Endothelial cell of umbilical vein (primary cell): ENCODE measurements at regions not wholly inside any gene's neighbourhood (a gene's known extent, or its start where the extent isn't known, plus 50 kb on each side); places are given as distances from the start of the nearest gene placed in this dataset.

Source experiments
- BruUV-seq: library from RNA; stranded (reverse); fragments of 400-500 nt; replicated peaks from 2 replicates; lab custom pipeline; 2021; lab: Mats Ljungman, UMichigan
- CTCF ChIA-PET: fragments of 300-600, 350-600 bp; sonication (Branson Sonifier 250); formaldehyde crosslinking; loops from one replicate; lab custom pipeline; 2021; ENCODE audit warnings: antibody characterized with exemption, inconsistent platforms; lab: Charles Lee
- POLR2A ChIA-PET: fragments of 300-600, 350-600 bp; sonication (Branson Sonifier 250); formaldehyde crosslinking; loops from one replicate; lab custom pipeline; 2021; ENCODE audit warnings: antibody characterized with exemption, inconsistent platforms; lab: Charles Lee
- DNase-seq: peaks from one replicate; pipeline ENCODE4 v3.0.0-alpha.2; 2011; ENCODE audit warnings: low read depth, low spot score
- FAIRE-seq: peaks from 2 replicates; lab custom pipeline; 2011; peaks lifted over from hg19 to GRCh38; lab: Jason Lieb, UNC
- H2AFZ ChIP-seq: 2 replicates; pipeline ENCODE4 v1.6.0; 2012; ENCODE audit warnings: low read depth, low read length, control low read depth, inconsistent platforms
- H3K27ac ChIP-seq: 2 replicates; pipeline ENCODE4 v1.5.1; 2011; ENCODE audit warnings: low read depth, mild to moderate bottlenecking, control low read depth, low read length, moderate library complexity; ENCODE audit not compliant: insufficient read depth
- H3K27me3 ChIP-seq, 2 experiments: 2 replicates each; pipeline versions ENCODE4 v1.6.0 to v1.6.1; 2011; ENCODE audit warnings: low read length in 2 of 2, mixed read lengths in 1 of 2; ENCODE audit not compliant: control insufficient read depth in 2 of 2, insufficient read depth in 2 of 2
- H3K36me3 ChIP-seq, 2 experiments: 2 replicates in 1 of 2; 3 replicates in 1 of 2; pipeline ENCODE4 v1.5.1; 2011; ENCODE audit warnings: low read length in 2 of 2, mild to moderate bottlenecking in 1 of 2, moderate library complexity in 1 of 2; ENCODE audit not compliant: control insufficient read depth in 2 of 2, insufficient read depth in 2 of 2; ENCODE audit errors: extremely low read depth in 1 of 2
- H3K4me1 ChIP-seq: 3 replicates; pipeline ENCODE4 v1.5.1; 2011; ENCODE audit warnings: mild to moderate bottlenecking, low read length; ENCODE audit not compliant: control insufficient read depth, insufficient read depth; ENCODE audit errors: extremely low read depth
- H3K4me2 ChIP-seq: 2 replicates; pipeline ENCODE4 v1.6.1; 2011; ENCODE audit warnings: low read length, control low read depth, mixed read lengths; ENCODE audit not compliant: insufficient read depth
- H3K4me3 ChIP-seq, 3 experiments: fragments of 200-600 bp in 1 of 3; sonication (generic), shearing (Covaris generic) in 1 of 3; replicated peaks in 1 of 3; 2 replicates each; pipeline ENCODE4 v1.5.1; 2011 to 2016; ENCODE audit warnings: control low read depth in 3 of 3, low read length in 3 of 3, mild to moderate bottlenecking in 2 of 3, inconsistent platforms in 1 of 3, low read depth in 1 of 3, moderate library complexity in 1 of 3; ENCODE audit not compliant: insufficient read depth in 1 of 3
- H3K79me2 ChIP-seq: 2 replicates; pipeline ENCODE4 v1.6.0; 2012; ENCODE audit warnings: low read length, inconsistent platforms; ENCODE audit not compliant: control insufficient read depth, insufficient read depth
- H3K9ac ChIP-seq: replicated peaks from 2 replicates; pipeline ENCODE3; 2011; ENCODE audit warnings: low read length, control low read depth; ENCODE audit not compliant: insufficient read depth; ENCODE audit errors: extremely low read depth
- H3K9me1 ChIP-seq: replicated peaks from 3 replicates; pipeline ENCODE4 v1.6.0; 2011; ENCODE audit warnings: mild to moderate bottlenecking, low read length; ENCODE audit not compliant: control insufficient read depth, insufficient read depth; ENCODE audit errors: extremely low read depth
- H3K9me3 ChIP-seq: replicated peaks from 2 replicates; pipeline ENCODE4 v1.5.1; 2012; ENCODE audit warnings: low read length, inconsistent platforms; ENCODE audit not compliant: control insufficient read depth, insufficient read depth
- H4K20me1 ChIP-seq: replicated peaks from 2 replicates; pipeline ENCODE3; 2011; ENCODE audit warnings: mild to moderate bottlenecking, low read length; ENCODE audit not compliant: control insufficient read depth, insufficient read depth; ENCODE audit errors: extremely low read depth
- CTCF ChIP-seq, 2 donors: IDR thresholded peaks; 1 replicate in 1 of 2; 2 replicates in 1 of 2; pipeline ENCODE4 v1.5.1; 2011; ENCODE audit warnings: low read length in 2 of 2, mild to moderate bottlenecking in 2 of 2, moderate library complexity in 2 of 2, control low read depth in 1 of 2, inconsistent platforms in 1 of 2, low read depth in 1 of 2; ENCODE audit not compliant: insufficient read depth in 1 of 2; ENCODE audit errors: extremely low read depth in 1 of 2
- EZH2 ChIP-seq: IDR thresholded peaks from 2 replicates; pipeline ENCODE4 v1.6.1; 2012; ENCODE audit warnings: borderline replicate concordance, low read depth, mild to moderate bottlenecking, moderate library complexity, low read length, inconsistent platforms; ENCODE audit not compliant: severe bottlenecking
- FOS ChIP-seq: IDR thresholded peaks from 2 replicates; pipeline ENCODE4 v1.6.1; 2011; ENCODE audit warnings: mild to moderate bottlenecking, low read length, moderate library complexity, borderline replicate concordance; ENCODE audit not compliant: insufficient read depth
- GATA2 ChIP-seq: IDR thresholded peaks from 2 replicates; pipeline ENCODE4 v1.7.0; 2011; ENCODE audit warnings: low read depth, mild to moderate bottlenecking, moderate library complexity, mixed read lengths, low read length; ENCODE audit not compliant: insufficient read length, insufficient read depth
- JUN ChIP-seq: IDR thresholded peaks from 2 replicates; pipeline ENCODE4 v1.6.1; 2011; ENCODE audit warnings: borderline replicate concordance, low read depth; ENCODE audit not compliant: insufficient read length, insufficient read depth
- MAX ChIP-seq: IDR thresholded peaks from 2 replicates; pipeline ENCODE4 v1.6.1; 2011; ENCODE audit not compliant: insufficient read depth, insufficient read length
- MYC ChIP-seq: IDR thresholded peaks from one replicate; pipeline ENCODE4 v1.6.1; 2011; ENCODE audit warnings: mild to moderate bottlenecking, low read depth, low read length
- POLR2A ChIP-seq: IDR thresholded peaks from 2 replicates; pipeline ENCODE4 v1.6.1; 2012; ENCODE audit warnings: low read depth, mild to moderate bottlenecking, control low read depth, low read length
- POLR2AphosphoS5 ChIP-seq: IDR thresholded peaks from 2 replicates; pipeline ENCODE4 v1.6.1; 2012; ENCODE audit warnings: low read depth, mild to moderate bottlenecking, control low read depth, low read length, moderate library complexity; ENCODE audit not compliant: insufficient read depth
- dilution Hi-C: fragments of 300-500 bp; cut with MboI; formaldehyde crosslinking; loops from one replicate; pipeline ENCODE4 v1.15.0; 2019; ENCODE audit warnings: low sequenced_read_pairs; ENCODE audit not compliant: extremely low pct_ligation_motif_present
- intact Hi-C: fragments of 100-400 bp; cut with micrococcal nuclease; formaldehyde crosslinking; loops from one replicate; pipeline ENCODE4 v1.10.0; 2022

GRCh38 chr6:149185799-149186357, 131.6 kb upstream of the TAB2 start:
- Histone ChIP-seq H3K4me3 (no peak overlapping the region), H2AFZ (no peak overlapping the region), H3K9me3 (no peaks in the 10 kb centered on the region), H3K79me2 (no peaks in the 10 kb centered on the region), H4K20me1 (no peaks in the 10 kb centered on the region), H3K4me1 (no peaks in the 10 kb centered on the region), H3K36me3 (no peaks in the 10 kb centered on the region), H3K9me1 (no peaks in the 10 kb centered on the region), H3K27me3 (no peaks in the 10 kb centered on the region), H3K27ac (no peak overlapping the region), H3K9ac (no peak overlapping the region), H3K4me2 (no peak overlapping the region)
- DNase-seq: no peak
- dilution Hi-C loops: no loop called here
- CTCF ChIA-PET: no interaction called here
- no peak for TF ChIP-seq MAX
- BruUV-seq: no TSS peak
- intact Hi-C loops: no loop called here
- POLR2A ChIA-PET: no interaction called here
- no peak for FAIRE-seq

- ChIA-PET CTCF (no interaction called here), POLR2A (no interaction called here)
- dilution Hi-C loops: no loop called here
- Histone ChIP-seq H4K20me1 (no peaks in the 10 kb centered on the region), H3K27me3 (no peaks in the 10 kb centered on the region), H3K9ac (no peak overlapping the region), H3K9me1 (no peaks in the 10 kb centered on the region), H3K36me3 (no peaks in the 10 kb centered on the region), H2AFZ (no peak overlapping the region), H3K4me2 (no peak overlapping the region), H3K4me3 (no peak overlapping the region), H3K27ac (no peak overlapping the region), H3K9me3 (no peaks in the 10 kb centered on the region), H3K79me2 (no peaks in the 10 kb centered on the region), H3K4me1 (no peaks in the 10 kb centered on the region)
- no TSS peak for BruUV-seq
- no peak for DNase-seq
- FAIRE-seq: no peak
- no peak for TF ChIP-seq CTCF (IDR thresholded peaks at IDR 0.05; ENCODE audit: extremely low read depth in 1 of 2, insufficient read depth in 1 of 2, low read depth in 1 of 2, low read length in 2 of 2)
- no peak for TF ChIP-seq EZH2
- TF ChIP-seq FOS: no peak
- no peak for TF ChIP-seq MAX
- TF ChIP-seq GATA2: no peak
- no peak for TF ChIP-seq POLR2AphosphoS5
- no peak for TF ChIP-seq JUN
- no peak for TF ChIP-seq MYC
- no peak for TF ChIP-seq POLR2A
- intact Hi-C loops: no loop called here
Measured at GRCh38 chr6:149186873-149187272, 130.6 kb upstream of the TAB2 start.
